Activated naive CD8-positive, alpha-beta T cell treated with anti-CD3 and anti-CD28 coated beads for 36 hours (primary cell): ENCODE measurements at regions not wholly inside any gene's neighbourhood (a gene's known extent, or its start where the extent isn't known, plus 50 kb on each side); places are given as distances from the start of the nearest gene placed in this dataset.

Experiments used
- DNase-seq: peaks from one replicate; pipeline ENCODE4 v3.0.0; 2021
- H3K27ac Mint-ChIP-seq: one replicate; pipeline ENCODE4 v1.8.0; 2022; ENCODE audit warnings: mild to moderate bottlenecking, moderate library complexity, mixed read lengths
- H3K27me3 Mint-ChIP-seq: one replicate; pipeline ENCODE4 v1.8.0; 2022; ENCODE audit warnings: mild to moderate bottlenecking, mixed read lengths
- H3K36me3 Mint-ChIP-seq: one replicate; pipeline ENCODE4 v1.8.0; 2021; ENCODE audit warnings: mild to moderate bottlenecking, mixed read lengths
- H3K4me1 Mint-ChIP-seq: one replicate; pipeline ENCODE4 v1.8.0; 2021; ENCODE audit warnings: mixed read lengths
- H3K4me3 Mint-ChIP-seq: one replicate; pipeline ENCODE4 v1.8.0; 2022; ENCODE audit warnings: mild to moderate bottlenecking, moderate library complexity, mixed read lengths
- H3K9me3 Mint-ChIP-seq: one replicate; pipeline ENCODE4 v1.8.0; 2022; ENCODE audit warnings: mixed read lengths

- no peak for DNase-seq
- Mint-ChIP-seq H3K27me3 (peaks cover 26% of the 10 kb centered on the region), H3K27ac (no peak overlapping the region), H3K4me1 (peaks cover 6% of the 10 kb centered on the region), H3K4me3 (no peak overlapping the region), H3K9me3 (no peaks in the 10 kb centered on the region), H3K36me3 (peaks cover 2% of the 10 kb centered on the region)
Measured at GRCh38 chr7:148537435-148537834, 53.1 kb upstream of the C7orf33 start.

DNA sequence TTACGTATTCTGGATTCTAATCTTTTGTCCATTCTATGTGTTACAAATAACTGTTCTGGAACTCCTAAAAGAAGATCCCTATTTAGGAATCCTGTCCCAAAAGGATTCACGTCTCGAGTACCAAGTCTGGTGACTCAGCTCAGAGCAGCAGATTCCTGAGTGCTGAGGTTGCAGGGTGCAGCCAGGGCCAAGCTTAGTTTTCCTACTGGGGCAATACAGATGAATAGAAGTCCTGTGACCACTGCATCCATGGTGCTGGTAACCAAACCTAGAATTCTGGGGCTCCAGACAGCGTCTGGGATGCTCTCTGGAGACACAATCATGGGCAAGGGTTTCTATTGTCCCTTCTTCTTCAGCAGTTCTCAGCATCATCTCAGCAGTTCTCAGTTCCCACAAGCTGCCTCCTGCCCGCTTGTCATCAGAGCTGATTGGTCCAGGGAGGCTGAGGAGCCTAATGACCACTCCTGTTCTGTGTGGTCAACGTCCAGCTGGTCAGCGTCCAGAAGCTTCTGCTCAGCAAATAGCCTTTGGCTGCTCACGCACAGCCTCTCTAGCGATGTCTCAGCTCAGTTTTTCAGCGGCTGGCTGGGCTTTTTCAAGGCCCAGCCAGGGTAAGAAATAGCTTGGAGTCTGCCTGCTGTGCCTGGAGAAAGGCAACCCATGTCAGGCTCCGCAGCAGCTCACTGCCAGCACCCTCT, 50.4 kb upstream of the C7orf33 start:
- H3K27ac Mint-ChIP-seq = no peak overlapping the region
- no peak overlapping the region for H3K4me3 Mint-ChIP-seq
- no peak for DNase-seq
- H3K9me3 Mint-ChIP-seq = no peaks in the 10 kb centered on the region
- no peaks in the 10 kb centered on the region for H3K36me3 Mint-ChIP-seq
- peaks cover 15% of the 10 kb centered on the region for H3K27me3 Mint-ChIP-seq
- H3K4me1 Mint-ChIP-seq = peaks cover 4% of the 10 kb centered on the region
